Kasumi-1 (cell line): ENCODE measurements at regions not wholly inside any gene's neighbourhood (a gene's known extent, or its start where the extent isn't known, plus 50 kb on each side); places are given as distances from the start of the nearest gene placed in this dataset.
A peak's percentile ranks its signal among the peaks of the same experiment; 100 is the strongest.
"Not testable (repeated sequence)": the region's sequence is repeated elsewhere in the genome, so short reads cannot be mapped to it uniquely, and the experiment has no call there.

Experiments used
- DNase-seq, 2 experiments: peaks; one replicate each; lab custom pipeline; 2025; lab: John Stamatoyannopoulos, UW

- DNase-seq = no peak
Observed at GRCh38 chr13:55977436-55977835, 1163.3 kb upstream of the PRR20A start.

GRCh38 chr13:55981381-55981780, 1159.3 kb upstream of the PRR20A start:
- DNase-seq = no peak

GRCh38 chr13:55984026-55984425, 1156.7 kb upstream of the PRR20A start:
- not testable (repeated sequence) for DNase-seq

GRCh38 chr13:55990631-55991030, 1150.1 kb upstream of the PRR20A start:
- no peak for DNase-seq

GRCh38 chr13:55991666-55992065, 1149.1 kb upstream of the PRR20A start:
- no peak for DNase-seq

GRCh38 chr13:55992145-55992544, 1148.6 kb upstream of the PRR20A start:
- DNase-seq = no peak

- DNase-seq = peak; percentile 10 to 15
Observed at GRCh38 chr13:55999709-56000108, 1141.0 kb upstream of the PRR20A start.

GRCh38 chr13:56009418-56009817, 1131.3 kb upstream of the PRR20A start:
- DNase-seq = no peak

- no peak for DNase-seq
Observed at GRCh38 chr13:56012644-56013043, 1128.1 kb upstream of the PRR20A start.

GRCh38 chr13:56015919-56016318, 1124.8 kb upstream of the PRR20A start:
- DNase-seq = no peak

- DNase-seq = no peak
Observed at GRCh38 chr13:56019606-56020005, 1121.1 kb upstream of the PRR20A start.

GRCh38 chr13:56020425-56020824, 1120.3 kb upstream of the PRR20A start:
- DNase-seq = no peak

GRCh38 chr13:56039992-56040391, 1100.7 kb upstream of the PRR20A start:
- no peak for DNase-seq

GRCh38 chr13:56066321-56066720, 1074.4 kb upstream of the PRR20A start:
- no peak for DNase-seq

- no peak for DNase-seq
Observed at GRCh38 chr13:56102641-56103040, 1038.1 kb upstream of the PRR20A start.

GRCh38 chr13:56110751-56111150, 1030.0 kb upstream of the PRR20A start:
- DNase-seq = no peak

GRCh38 chr13:56134524-56134923, 1006.2 kb upstream of the PRR20A start:
- DNase-seq = no peak

- no peak for DNase-seq
Observed at GRCh38 chr13:56166864-56167263, 973.9 kb upstream of the PRR20A start.

GRCh38 chr13:56168581-56168980, 972.1 kb upstream of the PRR20A start:
- DNase-seq = no peak

GRCh38 chr13:56173346-56173745, 967.4 kb upstream of the PRR20A start:
- no peak for DNase-seq

- no peak for DNase-seq
Observed at GRCh38 chr13:56182598-56182997, 958.1 kb upstream of the PRR20A start.

GRCh38 chr13:56187331-56187730, 953.4 kb upstream of the PRR20A start:
- no peak for DNase-seq

- DNase-seq = not testable (repeated sequence)
Observed at GRCh38 chr13:56188582-56188981, 952.1 kb upstream of the PRR20A start.

- no peak for DNase-seq
Observed at GRCh38 chr13:56189439-56189838, 951.3 kb upstream of the PRR20A start.

GRCh38 chr13:56189978-56190377, 950.7 kb upstream of the PRR20A start:
- no peak for DNase-seq
